Hematopoietic multipotent progenitor cell treated with erythropoietin and hydrocortisone succinate and interleukin-3 and kit ligand, for 8 days (in vitro differentiated cells): ENCODE measurements at regions not wholly inside any gene's neighbourhood (a gene's known extent, or its start where the extent isn't known, plus 50 kb on each side); places are given as distances from the start of the nearest gene placed in this dataset.
"Not testable (repeated sequence)": the region's sequence is repeated elsewhere in the genome, so short reads cannot be mapped to it uniquely, and the experiment has no call there.

Source experiments
- DNase-seq: peaks from one replicate; pipeline ENCODE4 v3.0.0-alpha.2; 2015

- DNase-seq, result no peak
Measured at GRCh38 chr1:47638240-47638639, 200.4 kb downstream of the FOXD2 start.

- DNase-seq, result no peak
Measured at GRCh38 chr1:47638713-47639112, 200.9 kb downstream of the FOXD2 start.

GRCh38 chr1:47643306-47644211, 205.7 kb downstream of the FOXD2 start:
- DNase-seq, result no peak

GRCh38 chr1:47644212-47644573, 206.3 kb downstream of the FOXD2 start:
- DNase-seq, result no peak

- DNase-seq, result no peak
Measured at GRCh38 chr1:47645151-47645550, 207.3 kb downstream of the FOXD2 start.

- DNase-seq, result no peak
Measured at GRCh38 chr1:47646676-47647075, 208.8 kb downstream of the FOXD2 start.

GRCh38 chr1:47647327-47647845, 209.5 kb downstream of the FOXD2 start:
- DNase-seq, result no peak

- no peak for DNase-seq
Measured at GRCh38 chr1:47650205-47650604, 212.4 kb downstream of the FOXD2 start.

GRCh38 chr1:47650611-47651010, 212.8 kb downstream of the FOXD2 start:
- no peak for DNase-seq

GRCh38 chr1:47651311-47652089, 213.7 kb downstream of the FOXD2 start:
- no peak for DNase-seq

GRCh38 chr1:47655521-47656300, 217.9 kb downstream of the FOXD2 start:
- DNase-seq, result no peak

- DNase-seq, result no peak
Measured at GRCh38 chr1:47656719-47657685, 219.2 kb downstream of the FOXD2 start.

- no peak for DNase-seq
Measured at GRCh38 chr1:47658161-47658920, 220.5 kb downstream of the FOXD2 start.

- no peak for DNase-seq
Measured at GRCh38 chr1:47659146-47659545, 221.3 kb downstream of the FOXD2 start.

- no peak for DNase-seq
Measured at GRCh38 chr1:47660622-47661021, 222.8 kb downstream of the FOXD2 start.

GRCh38 chr1:47661040-47661439, 223.2 kb downstream of the FOXD2 start:
- DNase-seq, result no peak

GRCh38 chr1:47662068-47662467, 224.2 kb downstream of the FOXD2 start:
- DNase-seq, result no peak

- no peak for DNase-seq
Measured at GRCh38 chr1:47663286-47663685, 225.4 kb downstream of the FOXD2 start.

GRCh38 chr1:47664356-47664755, 226.5 kb downstream of the FOXD2 start:
- DNase-seq, result no peak

GRCh38 chr1:47664896-47665295, 227.1 kb downstream of the FOXD2 start:
- not testable (repeated sequence) for DNase-seq

- no peak for DNase-seq
Measured at GRCh38 chr1:47669081-47669585, 231.3 kb downstream of the FOXD2 start.
